Posterior vena cava (tissue), 2 donors: ENCODE measurements at regions not wholly inside any gene's neighbourhood (a gene's known extent, or its start where the extent isn't known, plus 50 kb on each side); places are given as distances from the start of the nearest gene placed in this dataset.
"Not testable (repeated sequence)": the region's sequence is repeated elsewhere in the genome, so short reads cannot be mapped to it uniquely, and the experiment has no call there.

ENCODE experiments used
- DNase-seq: peaks from one replicate; pipeline ENCODE4 v3.0.0-alpha.2; 2020; ENCODE audit warnings: low spot score
- intact Hi-C, 2 donors: fragments of 100-400 bp; cut with DNase I; formaldehyde crosslinking; loops; one replicate each; pipeline versions ENCODE4 v1.14.1 to v1.14.2; 2022 to 2023
- donor health status: DM: yes; HTN: yes; CAD: no.
- donor health status: DM: yes; HTN: yes; CAD: no.

- DNase-seq, intact Hi-C loops: not testable (repeated sequence)
Observed at GRCh38 chr1:83442412-83442811, 556.5 kb downstream of the TTLL7 start.

- intact Hi-C loops = not testable (repeated sequence)
Observed at GRCh38 chr1:83440586-83440985, 558.3 kb downstream of the TTLL7 start.

GRCh38 chr1:83440021-83440420 is 558.9 kb downstream of the TTLL7 start:
- DNase-seq, intact Hi-C loops: not testable (repeated sequence)

More at GRCh38 chr1:83440586-83440985, 558.3 kb downstream of the TTLL7 start:
- not testable (repeated sequence) for DNase-seq

GRCh38 chr1:83438316-83438715 is 560.6 kb downstream of the TTLL7 start:
- DNase-seq, intact Hi-C loops: not testable (repeated sequence)

GRCh38 chr1:83435336-83435735 is 563.6 kb downstream of the TTLL7 start:
- intact Hi-C loops, DNase-seq: not testable (repeated sequence)

- DNase-seq, intact Hi-C loops: not testable (repeated sequence)
Observed at GRCh38 chr1:83427566-83427965, 571.4 kb downstream of the TTLL7 start.

- DNase-seq, intact Hi-C loops: not testable (repeated sequence)
Observed at GRCh38 chr1:83423382-83423781, 575.5 kb downstream of the TTLL7 start.

GRCh38 chr1:83418558-83418957 is 580.4 kb downstream of the TTLL7 start:
- intact Hi-C loops = no loop called here
- no peak for DNase-seq

GRCh38 chr1:83413839-83414107 is 585.2 kb downstream of the TTLL7 start:
- intact Hi-C loops, DNase-seq: not testable (repeated sequence)

- DNase-seq, intact Hi-C loops: not testable (repeated sequence)
Observed at GRCh38 chr1:83410746-83411413, 588.1 kb downstream of the TTLL7 start.

GRCh38 chr1:83406693-83407371 is 592.1 kb downstream of the TTLL7 start:
- DNase-seq, intact Hi-C loops: not testable (repeated sequence)

- intact Hi-C loops, DNase-seq: not testable (repeated sequence)
Observed at GRCh38 chr1:83405789-83406188, 593.1 kb downstream of the TTLL7 start.

GRCh38 chr1:83403500-83403899 is 595.4 kb downstream of the TTLL7 start:
- intact Hi-C loops, DNase-seq: not testable (repeated sequence)

GRCh38 chr1:83401146-83401545 is 597.8 kb downstream of the TTLL7 start:
- DNase-seq, intact Hi-C loops: not testable (repeated sequence)

- DNase-seq, intact Hi-C loops: not testable (repeated sequence)
Observed at GRCh38 chr1:83400173-83400572, 598.8 kb downstream of the TTLL7 start.

GRCh38 chr1:83398125-83398524 is 600.8 kb downstream of the TTLL7 start:
- DNase-seq, intact Hi-C loops: not testable (repeated sequence)

GRCh38 chr1:83395130-83395529 is 603.8 kb downstream of the TTLL7 start:
- intact Hi-C loops, DNase-seq: not testable (repeated sequence)

GRCh38 chr1:83386946-83387345 is 612.0 kb downstream of the TTLL7 start:
- DNase-seq, intact Hi-C loops: not testable (repeated sequence)

- intact Hi-C loops, DNase-seq: not testable (repeated sequence)
Observed at GRCh38 chr1:83383107-83383506, 615.8 kb downstream of the TTLL7 start.

GRCh38 chr1:83373018-83373417 is 625.9 kb downstream of the TTLL7 start:
- intact Hi-C loops = not testable (repeated sequence)

GRCh38 chr1:83369853-83370252 is 629.1 kb downstream of the TTLL7 start:
- DNase-seq, intact Hi-C loops: not testable (repeated sequence)

More at GRCh38 chr1:83373018-83373417, 625.9 kb downstream of the TTLL7 start:
- DNase-seq = not testable (repeated sequence)
